IPS-NIHi7 (cell line): ENCODE measurements at regions not wholly inside any gene's neighbourhood (a gene's known extent, or its start where the extent isn't known, plus 50 kb on each side); places are given as distances from the start of the nearest gene placed in this dataset.
"Not testable (repeated sequence)": the region's sequence is repeated elsewhere in the genome, so short reads cannot be mapped to it uniquely, and the experiment has no call there.

Experiments used
- DNase-seq: peaks from one replicate; pipeline ENCODE4 v3.0.0; 2012; ENCODE audit warnings: mixed read lengths; ENCODE audit errors: extremely low spot score

- no peak for DNase-seq
Observed at GRCh38 chr5:159642379-159642778, 273.9 kb upstream of the ADRA1B start.

- no peak for DNase-seq
Observed at GRCh38 chr5:159644053-159644452, 272.2 kb upstream of the ADRA1B start.

- no peak for DNase-seq
Observed at GRCh38 chr5:159645179-159645846, 271.0 kb upstream of the ADRA1B start.

- no peak for DNase-seq
Observed at GRCh38 chr5:159650803-159651202, 265.5 kb upstream of the ADRA1B start.

- DNase-seq, result no peak
Observed at GRCh38 chr5:159655757-159656409, 260.4 kb upstream of the ADRA1B start.

GRCh38 chr5:159657298-159657697 is 259.0 kb upstream of the ADRA1B start:
- no peak for DNase-seq

- no peak for DNase-seq
Observed at GRCh38 chr5:159657771-159658170, 258.5 kb upstream of the ADRA1B start.

- DNase-seq, result no peak
Observed at GRCh38 chr5:159658266-159658925, 257.9 kb upstream of the ADRA1B start.

- no peak for DNase-seq
Observed at GRCh38 chr5:159660401-159660800, 255.9 kb upstream of the ADRA1B start.

GRCh38 chr5:159663986-159664385 is 252.3 kb upstream of the ADRA1B start:
- no peak for DNase-seq

- no peak for DNase-seq
Observed at GRCh38 chr5:159667286-159667685, 249.0 kb upstream of the ADRA1B start.

GRCh38 chr5:159668556-159668955 is 247.7 kb upstream of the ADRA1B start:
- no peak for DNase-seq

- DNase-seq, result no peak
Observed at GRCh38 chr5:159669559-159669958, 246.7 kb upstream of the ADRA1B start.

- no peak for DNase-seq
Observed at GRCh38 chr5:159671886-159672285, 244.4 kb upstream of the ADRA1B start.

GRCh38 chr5:159673538-159673937 is 242.7 kb upstream of the ADRA1B start:
- DNase-seq, result no peak

GRCh38 chr5:159678657-159679392 is 237.5 kb upstream of the ADRA1B start:
- DNase-seq, result no peak

- no peak for DNase-seq
Observed at GRCh38 chr5:159680095-159680494, 236.2 kb upstream of the ADRA1B start.

GRCh38 chr5:159681661-159682060 is 234.6 kb upstream of the ADRA1B start:
- no peak for DNase-seq

- no peak for DNase-seq
Observed at GRCh38 chr5:159682623-159683022, 233.7 kb upstream of the ADRA1B start.

GRCh38 chr5:159687892-159688291 is 228.4 kb upstream of the ADRA1B start:
- DNase-seq, result not testable (repeated sequence)

GRCh38 chr5:159695741-159696294 is 220.5 kb upstream of the ADRA1B start:
- no peak for DNase-seq

- no peak for DNase-seq
Observed at GRCh38 chr5:159697530-159697929, 218.8 kb upstream of the ADRA1B start.
